ENCODE measurements at regions not wholly inside any gene's neighbourhood (a gene's known extent, or its start where the extent isn't known, plus 50 kb on each side); places are given as distances from the start of the nearest gene placed in this dataset.

GRCh38 chr13:104920091-104920490 lies 1615.4 kb downstream of the EFNB2 start:
- no peak for TF ChIP-seq CTCF (conservative IDR thresholded peaks at IDR 0.05 in 1 of 2, IDR thresholded peaks at IDR 0.05 in 1 of 2; ENCODE audit: extremely low read depth in 1 of 2, insufficient read depth in 1 of 2, low read depth in 1 of 2, low read length in 2 of 2)
- TF ChIP-seq EZH2 (IDR thresholded peaks at IDR 0.05; ENCODE audit: borderline replicate concordance, low read length) = no peak

All from mammary epithelial cell (primary cell).